SJSA1 (cell line): ENCODE measurements at regions not wholly inside any gene's neighbourhood (a gene's known extent, or its start where the extent isn't known, plus 50 kb on each side); places are given as distances from the start of the nearest gene placed in this dataset.

ENCODE experiments used
- DNase-seq, 2 experiments: peaks; one replicate each; pipeline ENCODE4 v3.0.0-alpha.2; 2015 to 2020; ENCODE audit warnings: low spot score in 2 of 2, low read depth in 1 of 2
- H3K27ac ChIP-seq: fragments of 250-450 bp; sonication (Bioruptor Pico); 2 replicates; pipeline ENCODE4 v1.5.1; 2020; ENCODE audit warnings: mild to moderate bottlenecking, moderate library complexity
- H3K27me3 ChIP-seq: fragments of 250-450 bp; sonication (Bioruptor Pico); replicated peaks from 2 replicates; pipeline ENCODE4 v1.5.1; 2020; ENCODE audit warnings: mild to moderate bottlenecking, moderate library complexity
- H3K36me3 ChIP-seq: fragments of 250-450 bp; sonication (Bioruptor Pico); 2 replicates; pipeline ENCODE4 v1.5.1; 2020; ENCODE audit warnings: mild to moderate bottlenecking
- H3K4me1 ChIP-seq: fragments of 250-450 bp; sonication (Bioruptor Pico); replicated peaks from 2 replicates; pipeline ENCODE4 v1.6.1; 2021; ENCODE audit warnings: mild to moderate bottlenecking
- H3K4me3 ChIP-seq: fragments of 250-450 bp; sonication (Bioruptor Pico); 2 replicates; pipeline ENCODE4 v1.5.1; 2020; ENCODE audit warnings: mild to moderate bottlenecking
- H3K9me3 ChIP-seq: fragments of 250-450 bp; sonication (Bioruptor Pico); replicated peaks from 2 replicates; pipeline ENCODE4 v1.5.1; 2020; ENCODE audit warnings: mild to moderate bottlenecking

DNA sequence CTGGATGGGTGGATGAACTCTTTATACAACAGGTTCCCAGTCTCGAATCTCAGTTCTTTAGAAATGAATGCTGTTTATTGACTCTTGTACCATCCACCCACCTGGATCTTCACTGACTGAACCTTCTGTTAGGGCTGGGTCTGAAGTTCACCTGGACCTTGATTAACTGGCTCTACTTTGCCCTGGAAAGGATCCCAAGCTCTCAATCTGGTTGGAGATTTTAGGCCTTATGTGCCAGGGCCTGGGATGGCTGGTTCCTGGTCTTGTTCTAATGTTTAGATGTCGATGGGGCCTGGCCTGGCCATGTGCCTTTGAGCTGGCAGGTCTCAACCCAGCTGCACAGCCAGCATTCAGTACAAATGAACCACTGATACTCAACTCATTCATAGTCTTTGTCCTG, 76.5 kb upstream of the MED13L start:
- Histone ChIP-seq H3K4me1 (peaks cover 6% of the 10 kb centered on the region), H3K27me3 (no peaks in the 10 kb centered on the region), H3K36me3 (no peaks in the 10 kb centered on the region), H3K4me3 (no peak overlapping the region), H3K9me3 (no peaks in the 10 kb centered on the region), H3K27ac (no peak overlapping the region)
- no peak for DNase-seq

DNA sequence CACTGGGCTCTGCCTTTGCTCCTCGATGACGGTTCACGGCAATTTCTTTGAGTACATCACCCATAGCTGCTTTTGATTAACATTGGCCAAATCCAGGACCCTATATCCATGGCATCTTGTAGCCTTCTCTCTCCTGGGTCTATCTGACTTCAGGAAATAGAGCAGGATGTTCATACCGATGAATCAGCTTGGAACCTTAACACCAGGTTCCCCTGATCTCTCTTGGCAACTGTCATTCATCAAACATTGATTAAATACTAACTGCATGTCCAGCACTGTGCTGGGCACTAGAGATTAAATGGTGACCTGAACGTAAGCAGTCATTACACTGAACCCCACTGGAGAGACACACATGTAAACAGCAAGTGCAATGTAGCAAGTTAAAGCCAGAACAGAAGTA, 77.0 kb upstream of the MED13L start:
- Histone ChIP-seq H3K27me3 (no peaks in the 10 kb centered on the region), H3K36me3 (no peaks in the 10 kb centered on the region), H3K27ac (no peak overlapping the region), H3K4me1 (peaks cover 10% of the 10 kb centered on the region), H3K4me3 (no peak overlapping the region), H3K9me3 (no peaks in the 10 kb centered on the region)
- DNase-seq, result no peak

DNA sequence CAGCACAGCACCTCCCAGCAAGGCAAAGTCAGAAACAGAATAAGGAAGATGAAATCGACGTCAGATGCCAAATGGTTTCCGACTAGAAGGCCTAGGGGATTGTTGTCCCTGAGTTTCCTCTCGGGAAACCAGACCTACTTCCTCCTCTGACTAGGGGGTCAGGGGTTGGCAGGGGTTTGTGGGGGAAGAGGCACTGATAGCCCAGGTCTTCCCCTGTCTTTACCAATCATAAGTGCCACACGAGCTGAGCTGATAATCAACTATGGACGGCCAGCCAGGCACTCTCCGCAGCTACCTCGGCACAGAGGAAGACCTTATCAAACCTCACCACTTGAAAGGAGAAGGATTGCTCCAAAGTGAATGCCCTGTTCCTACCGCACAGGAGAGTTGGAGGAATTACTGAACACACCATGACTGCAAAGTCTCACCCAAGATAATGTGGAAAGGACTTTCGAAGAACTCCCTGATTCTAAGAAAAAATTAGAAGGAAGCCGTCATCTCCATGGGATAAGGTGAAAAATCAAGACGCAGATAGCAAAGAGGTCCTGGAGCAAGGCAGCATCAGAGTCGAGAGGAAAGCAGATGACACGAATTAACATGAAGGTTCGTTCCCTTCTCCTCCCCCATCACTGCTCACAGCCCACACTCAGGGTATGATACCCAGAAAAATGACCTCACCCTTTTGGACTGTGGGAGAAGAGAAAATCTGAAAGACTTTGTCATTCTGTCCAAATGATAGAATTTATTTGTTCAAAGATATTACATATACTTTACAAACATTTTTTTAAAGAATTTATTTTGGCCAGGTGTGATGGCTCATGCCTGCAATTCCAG, 77.7 kb upstream of the MED13L start:
- no peaks in the 10 kb centered on the region for H3K36me3 ChIP-seq
- DNase-seq, result no peak
- H3K9me3 ChIP-seq, result no peaks in the 10 kb centered on the region
- peaks cover 14% of the 10 kb centered on the region for H3K4me1 ChIP-seq
- no peak overlapping the region for H3K4me3 ChIP-seq
- H3K27me3 ChIP-seq, result no peaks in the 10 kb centered on the region
- H3K27ac ChIP-seq, result no peak overlapping the region

DNA sequence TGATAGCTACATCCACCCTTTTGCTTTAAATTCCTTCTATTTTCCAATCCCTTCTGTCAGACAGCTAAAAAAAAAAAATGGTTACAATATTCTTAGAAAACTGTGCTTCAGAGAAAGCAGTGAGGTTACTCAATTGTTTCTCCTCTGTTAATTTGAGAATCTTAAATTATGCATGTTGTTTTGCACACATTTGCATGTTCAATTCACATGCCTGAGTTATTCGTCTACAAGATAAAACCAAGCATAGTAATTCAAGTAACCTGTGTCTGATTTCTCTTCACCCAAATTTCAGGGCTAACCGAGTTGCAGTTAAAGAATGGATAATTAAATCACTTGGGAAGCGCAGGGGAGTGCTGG, 81.0 kb upstream of the MED13L start:
- Histone ChIP-seq H3K9me3 (no peaks in the 10 kb centered on the region), H3K27me3 (no peaks in the 10 kb centered on the region), H3K27ac (0 out of 2 replicates have a peak overlapping the region, but pooled peaks have one; percentile 3), H3K4me3 (no peak overlapping the region), H3K4me1 (peaks cover 14% of the 10 kb centered on the region), H3K36me3 (no peaks in the 10 kb centered on the region)
- no peak for DNase-seq

DNA sequence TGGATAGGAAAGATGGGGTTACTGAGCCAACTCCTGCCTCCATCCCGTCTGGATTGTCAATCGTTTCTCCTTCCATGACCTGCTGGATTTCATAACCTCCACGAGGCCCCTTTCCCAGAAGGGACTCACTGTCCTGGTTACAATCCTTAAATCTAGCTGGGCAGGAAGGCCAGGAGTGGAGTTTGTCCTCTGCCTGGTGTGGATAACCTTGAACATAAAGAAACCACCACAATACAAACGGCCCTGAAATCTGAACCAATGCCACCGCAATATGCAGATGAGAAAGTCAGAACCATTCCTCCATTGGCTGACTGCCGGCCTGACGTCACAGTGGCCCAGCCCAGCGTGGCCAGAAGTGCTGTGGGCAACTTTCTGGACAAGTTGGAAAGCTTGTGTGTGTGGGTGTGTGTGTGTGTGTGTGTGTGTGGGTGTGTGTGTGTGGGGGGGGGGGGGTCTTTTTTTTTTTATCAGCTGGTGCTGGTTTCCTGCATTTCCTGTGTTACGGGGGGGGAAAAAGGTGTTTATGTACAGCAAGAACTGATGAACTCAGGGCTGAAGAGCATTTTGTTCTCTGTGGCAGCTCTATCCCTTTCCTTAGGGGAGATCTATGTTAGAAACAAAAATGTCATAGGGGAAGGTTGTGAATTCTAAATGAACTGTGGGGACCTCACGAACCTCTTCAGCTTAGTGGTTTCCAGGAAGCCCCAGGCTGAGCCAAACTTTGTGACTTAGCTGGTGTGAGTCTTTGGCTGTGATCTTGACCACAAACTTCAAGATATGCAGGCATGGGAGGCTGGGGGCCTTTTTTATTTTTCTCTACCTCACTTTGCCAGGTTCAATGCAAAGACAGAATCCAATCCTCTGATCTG, 81.6 kb upstream of the MED13L start:
- no peak overlapping the region for H3K4me3 ChIP-seq
- H3K4me1 ChIP-seq, result peaks cover 14% of the 10 kb centered on the region
- no peaks in the 10 kb centered on the region for H3K9me3 ChIP-seq
- peak; percentile 80 to 83 for DNase-seq
- no peaks in the 10 kb centered on the region for H3K36me3 ChIP-seq
- H3K27me3 ChIP-seq, result no peaks in the 10 kb centered on the region
- H3K27ac ChIP-seq, result peak overlapping the region; percentile 42; the same call in 1 of the 2 replicates

DNA sequence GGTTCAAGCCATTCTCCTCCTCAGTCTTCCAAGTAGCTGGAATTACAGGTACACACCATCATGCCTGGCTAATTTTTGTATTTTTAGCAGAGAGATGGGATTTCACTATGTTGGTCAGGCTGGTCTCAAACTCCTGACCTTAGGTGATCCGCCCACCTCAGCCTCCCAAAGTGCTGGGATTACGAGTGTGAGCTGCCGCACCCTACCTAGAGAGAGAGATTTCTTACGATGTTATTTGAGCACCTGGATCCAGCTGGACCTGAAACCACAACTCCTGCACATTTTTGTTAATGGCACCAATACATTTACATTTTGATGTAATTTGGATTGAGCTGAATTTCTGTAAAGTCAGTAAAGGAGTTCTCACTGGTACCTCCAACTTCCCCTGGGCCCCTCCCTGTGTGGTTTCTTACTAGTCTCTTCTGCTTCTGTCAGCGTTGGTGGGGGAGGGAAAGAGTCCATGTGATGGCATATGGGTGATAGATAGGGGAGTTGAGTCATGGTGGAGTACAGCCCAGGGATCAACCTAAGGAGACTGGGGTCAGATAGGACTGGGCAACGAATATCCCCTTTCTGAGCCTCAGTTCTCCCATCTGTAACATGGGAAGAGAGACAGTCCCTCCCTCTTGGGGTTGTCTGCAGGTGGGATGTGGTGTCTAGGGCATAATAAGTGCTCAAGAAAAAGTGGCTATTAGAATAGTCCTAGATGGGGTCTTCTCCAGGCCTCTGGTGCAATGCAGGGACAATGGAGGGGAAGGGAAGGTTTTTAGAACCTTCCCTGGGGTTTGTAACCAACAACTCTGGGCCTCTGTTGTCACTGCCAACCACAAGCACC, 83.3 kb upstream of the MED13L start:
- no peak overlapping the region for H3K27ac ChIP-seq
- H3K4me1 ChIP-seq, result peaks cover 21% of the 10 kb centered on the region
- H3K36me3 ChIP-seq, result no peaks in the 10 kb centered on the region
- H3K9me3 ChIP-seq, result no peaks in the 10 kb centered on the region
- DNase-seq, result no peak
- no peaks in the 10 kb centered on the region for H3K27me3 ChIP-seq
- no peak overlapping the region for H3K4me3 ChIP-seq

DNA sequence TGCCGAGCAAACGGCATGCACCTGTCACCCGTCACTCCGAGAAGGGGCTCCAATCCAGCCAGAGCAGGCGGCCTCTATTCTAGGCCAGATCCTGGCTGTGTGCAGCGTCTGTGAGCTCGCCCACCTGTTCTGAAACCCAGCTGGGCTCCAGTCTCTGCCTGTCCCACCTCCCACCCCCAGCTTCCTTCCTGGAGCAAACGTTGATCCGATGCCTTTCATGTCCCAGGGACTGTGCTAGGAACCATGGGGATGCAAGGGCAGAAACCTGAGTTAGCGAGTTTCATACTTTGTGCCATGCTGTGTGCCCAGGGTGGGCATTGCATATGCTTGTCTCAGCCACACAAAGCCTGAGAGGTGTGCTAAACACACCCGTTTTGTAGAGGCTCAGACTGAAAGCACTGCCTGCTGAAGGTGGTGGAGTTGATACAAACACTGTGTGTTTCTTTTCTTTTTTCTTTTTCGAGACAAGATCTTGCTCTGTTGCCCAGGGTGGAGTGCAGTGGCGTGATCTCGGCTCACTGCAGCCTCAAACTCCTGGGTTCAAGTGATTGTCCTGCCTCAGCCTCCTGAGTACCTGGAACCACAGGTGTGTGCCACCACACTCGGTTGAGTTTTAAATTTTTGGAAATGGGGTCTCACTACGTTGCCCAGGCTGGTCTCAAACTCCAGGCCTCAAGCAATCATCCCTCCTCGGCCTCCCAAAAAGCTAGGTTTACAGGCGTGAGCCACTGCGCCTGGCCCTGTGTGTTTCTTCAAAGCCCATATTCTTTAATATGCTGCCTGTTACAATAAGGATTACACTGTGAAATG, 84.1 kb upstream of the MED13L start:
- H3K27ac ChIP-seq, result no peak overlapping the region
- peaks cover 29% of the 10 kb centered on the region for H3K4me1 ChIP-seq
- H3K36me3 ChIP-seq, result no peaks in the 10 kb centered on the region
- H3K27me3 ChIP-seq, result no peaks in the 10 kb centered on the region
- no peaks in the 10 kb centered on the region for H3K9me3 ChIP-seq
- no peak for DNase-seq
- no peak overlapping the region for H3K4me3 ChIP-seq

DNA sequence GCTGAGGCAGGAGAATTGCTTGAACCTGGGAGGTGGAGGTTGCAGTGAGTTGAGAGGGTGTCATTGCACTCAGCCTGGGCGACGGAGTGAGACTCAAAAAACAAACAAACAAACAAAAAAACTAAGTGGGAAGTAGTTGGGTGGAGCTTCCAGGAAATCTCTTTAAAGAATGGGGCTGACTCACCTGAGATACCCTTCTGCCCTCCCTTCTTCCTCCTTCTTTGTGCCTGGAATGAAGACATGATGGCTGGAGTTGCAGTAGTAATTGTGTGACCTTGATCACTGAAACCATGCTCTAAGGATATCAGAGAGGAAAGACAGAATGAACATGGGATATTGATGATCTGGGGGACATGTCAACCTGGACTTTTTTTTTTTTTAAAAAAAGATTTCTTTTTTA, 87.6 kb upstream of the MED13L start:
- Histone ChIP-seq H3K27me3 (no peaks in the 10 kb centered on the region), H3K4me1 (peaks cover 24% of the 10 kb centered on the region), H3K36me3 (no peaks in the 10 kb centered on the region), H3K27ac (no peak overlapping the region), H3K4me3 (no peak overlapping the region), H3K9me3 (no peaks in the 10 kb centered on the region)
- DNase-seq, result no peak

DNA sequence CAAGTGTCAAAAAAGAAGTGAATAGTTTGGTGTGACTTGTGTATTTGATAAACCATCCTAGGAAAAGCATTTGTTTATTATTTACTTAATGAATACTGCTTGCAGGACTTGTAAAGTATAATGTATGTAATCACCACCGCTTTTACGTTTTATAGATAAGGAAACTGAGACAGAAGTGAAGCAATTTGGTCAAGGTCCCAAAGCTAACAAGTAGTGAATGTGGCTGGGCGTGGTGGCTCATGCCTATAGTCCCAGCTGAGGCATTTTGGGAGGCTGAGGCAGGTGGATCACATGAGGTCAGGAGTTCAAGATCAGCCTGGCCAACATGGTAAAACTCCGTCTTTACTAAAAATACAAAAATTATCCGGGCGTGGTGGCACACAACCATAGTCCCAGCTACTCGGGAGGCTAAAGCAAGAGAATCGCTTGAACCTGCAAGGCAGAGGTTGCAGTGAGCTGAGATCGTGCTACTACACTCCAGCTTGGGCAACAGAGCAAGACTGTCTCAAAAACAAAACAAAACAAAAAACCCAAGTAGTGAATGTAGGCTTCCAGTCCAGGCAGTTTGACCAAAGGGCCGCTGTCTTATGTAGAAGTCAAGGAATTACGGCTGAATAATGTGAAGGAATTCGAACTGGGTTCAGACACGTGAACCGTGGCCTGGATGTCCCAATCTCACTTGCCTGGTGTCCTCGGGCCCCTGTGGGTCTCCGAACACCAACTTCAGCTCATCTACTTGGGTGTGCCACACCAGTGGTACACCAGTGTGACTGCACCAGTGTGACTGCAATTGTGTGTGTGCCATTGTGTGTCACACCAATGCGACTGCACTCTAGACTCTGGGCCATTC, 88.3 kb upstream of the MED13L start:
- peaks cover 30% of the 10 kb centered on the region for H3K4me1 ChIP-seq

DNA sequence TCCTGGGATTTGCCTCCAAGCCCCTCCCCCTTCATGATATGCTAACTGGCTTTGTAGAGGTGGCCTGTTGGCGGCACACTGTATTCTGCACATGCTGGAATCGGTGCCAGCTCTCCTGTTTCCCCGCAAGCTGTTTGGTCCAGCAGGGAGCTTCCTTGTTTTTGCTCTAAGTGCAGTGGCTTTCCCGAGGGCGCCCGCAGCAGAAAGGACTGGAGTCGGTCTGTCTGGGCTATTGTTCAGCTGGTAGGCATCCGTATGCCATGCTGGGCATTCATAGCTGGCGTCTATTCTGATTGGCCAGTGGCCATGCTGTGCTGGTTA, 88.9 kb upstream of the MED13L start:
- H3K9me3 ChIP-seq, result no peaks in the 10 kb centered on the region
- peaks cover 30% of the 10 kb centered on the region for H3K4me1 ChIP-seq
- H3K27ac ChIP-seq, result no peak overlapping the region
- no peaks in the 10 kb centered on the region for H3K27me3 ChIP-seq
- peak in 1 of 2 experiments; percentile 47 for DNase-seq
- H3K4me3 ChIP-seq, result no peak overlapping the region
- no peaks in the 10 kb centered on the region for H3K36me3 ChIP-seq

More for the DNA sequence above, 88.3 kb upstream of the MED13L start:
- Histone ChIP-seq H3K27me3 (no peaks in the 10 kb centered on the region), H3K9me3 (no peaks in the 10 kb centered on the region), H3K4me3 (no peak overlapping the region), H3K27ac (no peak overlapping the region), H3K36me3 (no peaks in the 10 kb centered on the region)
- DNase-seq, result no peak

DNA sequence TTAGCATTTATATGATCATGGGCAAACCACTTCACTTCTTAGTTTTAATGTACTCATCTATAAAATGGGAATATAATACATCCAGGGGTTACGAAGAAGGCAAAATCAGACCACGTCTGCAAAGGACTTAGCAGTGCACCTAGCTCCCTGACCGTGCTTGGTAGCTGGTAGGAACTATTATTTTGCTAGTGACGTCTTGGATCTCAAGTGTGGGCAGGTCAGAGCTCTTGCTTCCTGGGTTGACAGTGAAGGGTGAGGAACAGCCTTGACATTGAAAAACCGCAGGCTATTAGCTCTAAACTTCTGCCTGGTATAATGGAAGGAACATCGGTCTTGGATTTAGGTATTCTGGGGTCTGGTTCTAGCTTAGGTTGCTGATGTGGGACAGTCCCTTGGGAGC, 89.3 kb upstream of the MED13L start:
- Histone ChIP-seq H3K27ac (no peak overlapping the region), H3K9me3 (no peaks in the 10 kb centered on the region)

More for the DNA sequence above, 89.3 kb upstream of the MED13L start:
- H3K36me3 ChIP-seq, result no peaks in the 10 kb centered on the region
- H3K27me3 ChIP-seq, result no peaks in the 10 kb centered on the region
- H3K4me1 ChIP-seq, result peaks cover 30% of the 10 kb centered on the region
- no peak overlapping the region for H3K4me3 ChIP-seq
- no peak for DNase-seq
